GM23338 (cell line): ENCODE measurements at regions not wholly inside any gene's neighbourhood (a gene's known extent, or its start where the extent isn't known, plus 50 kb on each side); places are given as distances from the start of the nearest gene placed in this dataset.

Experiments
- ATAC-seq: fragments of 200-7000 bp; cut with Tn5 transposase; 3 replicates; pipeline ENCODE4 v1.9.1; 2020
- DNase-seq: peaks from one replicate; pipeline ENCODE4 v3.0.0-alpha.2; 2015; ENCODE audit warnings: low spot score
- H2AFZ ChIP-seq: fragments of 200-600 bp; sonication (generic); 2 replicates; pipeline ENCODE4 v1.8.0; 2016; ENCODE audit warnings: antibody characterized with exemption, mild to moderate bottlenecking, moderate library complexity
- H3F3A ChIP-seq: fragments of 200-600 bp; sonication (generic); replicated peaks from 2 replicates; pipeline ENCODE4 v1.8.0; 2017; ENCODE audit warnings: antibody characterized with exemption, mixed run types, low read depth
- H3K27ac ChIP-seq: fragments of 200-600 bp; sonication (generic); 2 replicates; pipeline ENCODE4 v1.6.1; 2016; ENCODE audit warnings: low read depth
- H3K27me3 ChIP-seq: fragments of 200-600 bp; sonication (generic); 2 replicates; pipeline ENCODE4 v1.8.0; 2016; ENCODE audit warnings: mild to moderate bottlenecking, mixed run types, moderate library complexity; ENCODE audit not compliant: insufficient read depth
- H3K36me3 ChIP-seq: fragments of 200-600 bp; sonication (generic); 2 replicates; pipeline ENCODE4 v1.8.0; 2016; ENCODE audit warnings: mild to moderate bottlenecking; ENCODE audit not compliant: insufficient read depth
- H3K4me1 ChIP-seq: fragments of 200-600 bp; sonication (generic); 2 replicates; pipeline ENCODE4 v1.8.0; 2016; ENCODE audit warnings: mild to moderate bottlenecking, moderate library complexity; ENCODE audit not compliant: insufficient read depth
- H3K4me2 ChIP-seq: fragments of 200-600 bp; sonication (generic); 2 replicates; pipeline ENCODE4 v1.7.1; 2017; ENCODE audit warnings: mixed run types
- H3K4me3 ChIP-seq: fragments of 200-600 bp; sonication (generic); 2 replicates; pipeline ENCODE4 v1.6.1; 2016; ENCODE audit warnings: mixed run types
- H3K79me2 ChIP-seq: fragments of 200-600 bp; sonication (generic); replicated peaks from 2 replicates; pipeline ENCODE4 v1.8.0; 2017; ENCODE audit warnings: mild to moderate bottlenecking; ENCODE audit not compliant: insufficient read depth
- H3K9me2 ChIP-seq: fragments of 200-600 bp; sonication (generic); 2 replicates; pipeline ENCODE4 v1.8.0; 2017; ENCODE audit not compliant: insufficient read depth
- H4K20me1 ChIP-seq: fragments of 200-600 bp; sonication (generic); replicated peaks from 2 replicates; pipeline ENCODE4 v1.8.0; 2017; ENCODE audit warnings: mild to moderate bottlenecking; ENCODE audit not compliant: insufficient read depth
- H3K27ac Mint-ChIP-seq: 2 replicates; pipeline ENCODE4 v1.8.0; 2020; ENCODE audit warnings: inconsistent platforms, mild to moderate bottlenecking, moderate library complexity, mixed read lengths
- H3K27me3 Mint-ChIP-seq: 3 replicates; pipeline ENCODE4 v1.8.0; 2022; ENCODE audit warnings: low read depth, mild to moderate bottlenecking, moderate library complexity, mixed read lengths, inconsistent platforms; ENCODE audit not compliant: insufficient read depth, poor library complexity
- H3K36me3 Mint-ChIP-seq: 3 replicates; pipeline ENCODE4 v1.8.0; 2021; ENCODE audit warnings: low read depth, mild to moderate bottlenecking, inconsistent platforms, moderate library complexity, mixed read lengths
- H3K4me1 Mint-ChIP-seq: 3 replicates; pipeline ENCODE4 v1.8.0; 2020; ENCODE audit warnings: mild to moderate bottlenecking, inconsistent platforms, mixed read lengths
- H3K4me3 Mint-ChIP-seq: 3 replicates; pipeline ENCODE4 v1.8.0; 2021; ENCODE audit warnings: moderate library complexity, mild to moderate bottlenecking, inconsistent platforms, mixed read lengths
- H3K9me3 Mint-ChIP-seq: 3 replicates; pipeline ENCODE4 v1.8.0; 2020; ENCODE audit warnings: moderate library complexity, mild to moderate bottlenecking, inconsistent platforms, mixed read lengths
- CREB1 ChIP-seq: fragments of 250-450 bp; sonication (Bioruptor Pico); IDR thresholded peaks from 2 replicates; pipeline ENCODE4 v1.5.0; 2020; ENCODE audit warnings: low read depth, mild to moderate bottlenecking, moderate library complexity
- CTCF ChIP-seq, 2 experiments: fragments of 200-600 bp in 1 of 2; sonication (generic) in 1 of 2; conservative IDR thresholded peaks; 2 replicates each; pipeline versions ENCODE4 v1.5.1 to v1.6.1; 2016 to 2017; ENCODE audit warnings: antibody characterized with exemption in 2 of 2, low read depth in 2 of 2, mild to moderate bottlenecking in 2 of 2, moderate library complexity in 1 of 2
- EZH2 ChIP-seq: fragments of 200-600 bp; sonication (generic); IDR thresholded peaks from one replicate; pipeline ENCODE4 v1.8.0; 2017; ENCODE audit warnings: antibody characterized with exemption, mild to moderate bottlenecking, low read depth; ENCODE audit not compliant: unreplicated experiment
- JUNB ChIP-seq: IDR thresholded peaks from one replicate; pipeline ENCODE4 v1.6.1; 2016; ENCODE audit warnings: antibody characterized with exemption; ENCODE audit not compliant: unreplicated experiment
- NANOG ChIP-seq: IDR thresholded peaks from 2 replicates; pipeline ENCODE4 v1.6.1; 2016; ENCODE audit warnings: antibody characterized with exemption, borderline replicate concordance
- POLR2AphosphoS5 ChIP-seq: IDR thresholded peaks from 2 replicates; pipeline ENCODE4 v1.6.1; 2016; ENCODE audit warnings: antibody characterized with exemption, low read depth
- STAT1 ChIP-seq: IDR thresholded peaks from one replicate; pipeline ENCODE4 v1.6.1; 2016; ENCODE audit warnings: antibody characterized with exemption; ENCODE audit not compliant: unreplicated experiment
- ZNF114 ChIP-seq: fragments of 250-450 bp; sonication (Bioruptor Pico); IDR thresholded peaks from 2 replicates; pipeline ENCODE4 v1.5.0; 2020; ENCODE audit warnings: mild to moderate bottlenecking, moderate library complexity
- ZNF331 ChIP-seq: fragments of 250-450 bp; sonication (Bioruptor Pico); IDR thresholded peaks from 2 replicates; pipeline ENCODE4 v1.5.0; 2020; ENCODE audit warnings: low read depth, mild to moderate bottlenecking, moderate library complexity
- TF ChIP-seq, protein P1 (sequence below): IDR thresholded peaks from one replicate; pipeline ENCODE4 v1.6.1; 2018; ENCODE audit warnings: antibody characterized with exemption; ENCODE audit not compliant: unreplicated experiment
- TF ChIP-seq, protein P2 (sequence below): IDR thresholded peaks from 2 replicates; pipeline ENCODE4 v1.6.1; 2016; ENCODE audit warnings: antibody characterized with exemption

- ATAC-seq (no peak), DNase-seq (no peak)
- Mint-ChIP-seq H3K4me1 (peaks cover 11% of the 10 kb centered on the region), H3K27me3 (no peaks in the 10 kb centered on the region), H3K4me3 (no peak overlapping the region), H3K36me3 (no peaks in the 10 kb centered on the region), H3K27ac (no peak overlapping the region), H3K9me3 (no peaks in the 10 kb centered on the region; the same call in 2 of the 3 replicates)
- Histone ChIP-seq H3K9me2 (no peaks in the 10 kb centered on the region), H4K20me1 (no peaks in the 10 kb centered on the region), H2AFZ (no peak overlapping the region), H3K4me1 (no peaks in the 10 kb centered on the region), H3F3A (no peaks in the 10 kb centered on the region), H3K27me3 (no peaks in the 10 kb centered on the region), H3K27ac (no peak overlapping the region), H3K79me2 (no peaks in the 10 kb centered on the region), H3K4me3 (no peak overlapping the region), H3K36me3 (no peaks in the 10 kb centered on the region), H3K4me2 (no peak overlapping the region)
- TF ChIP-seq ZNF114 (CRISPR knock-in tag) (no peak), STAT1 (no peak), ZNF331 (CRISPR knock-in tag) (no peak), POLR2AphosphoS5 (no peak), CREB1 (no peak), NANOG (no peak), JUNB (no peak), EZH2 (no peak), CTCF (conservative IDR thresholded peaks at IDR 0.05; ENCODE audit: low read depth in 2 of 2) (no peak)
- TF ChIP-seq, protein P1, sequence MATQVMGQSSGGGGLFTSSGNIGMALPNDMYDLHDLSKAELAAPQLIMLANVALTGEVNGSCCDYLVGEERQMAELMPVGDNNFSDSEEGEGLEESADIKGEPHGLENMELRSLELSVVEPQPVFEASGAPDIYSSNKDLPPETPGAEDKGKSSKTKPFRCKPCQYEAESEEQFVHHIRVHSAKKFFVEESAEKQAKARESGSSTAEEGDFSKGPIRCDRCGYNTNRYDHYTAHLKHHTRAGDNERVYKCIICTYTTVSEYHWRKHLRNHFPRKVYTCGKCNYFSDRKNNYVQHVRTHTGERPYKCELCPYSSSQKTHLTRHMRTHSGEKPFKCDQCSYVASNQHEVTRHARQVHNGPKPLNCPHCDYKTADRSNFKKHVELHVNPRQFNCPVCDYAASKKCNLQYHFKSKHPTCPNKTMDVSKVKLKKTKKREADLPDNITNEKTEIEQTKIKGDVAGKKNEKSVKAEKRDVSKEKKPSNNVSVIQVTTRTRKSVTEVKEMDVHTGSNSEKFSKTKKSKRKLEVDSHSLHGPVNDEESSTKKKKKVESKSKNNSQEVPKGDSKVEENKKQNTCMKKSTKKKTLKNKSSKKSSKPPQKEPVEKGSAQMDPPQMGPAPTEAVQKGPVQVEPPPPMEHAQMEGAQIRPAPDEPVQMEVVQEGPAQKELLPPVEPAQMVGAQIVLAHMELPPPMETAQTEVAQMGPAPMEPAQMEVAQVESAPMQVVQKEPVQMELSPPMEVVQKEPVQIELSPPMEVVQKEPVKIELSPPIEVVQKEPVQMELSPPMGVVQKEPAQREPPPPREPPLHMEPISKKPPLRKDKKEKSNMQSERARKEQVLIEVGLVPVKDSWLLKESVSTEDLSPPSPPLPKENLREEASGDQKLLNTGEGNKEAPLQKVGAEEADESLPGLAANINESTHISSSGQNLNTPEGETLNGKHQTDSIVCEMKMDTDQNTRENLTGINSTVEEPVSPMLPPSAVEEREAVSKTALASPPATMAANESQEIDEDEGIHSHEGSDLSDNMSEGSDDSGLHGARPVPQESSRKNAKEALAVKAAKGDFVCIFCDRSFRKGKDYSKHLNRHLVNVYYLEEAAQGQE = no peak
- TF ChIP-seq, protein P2, sequence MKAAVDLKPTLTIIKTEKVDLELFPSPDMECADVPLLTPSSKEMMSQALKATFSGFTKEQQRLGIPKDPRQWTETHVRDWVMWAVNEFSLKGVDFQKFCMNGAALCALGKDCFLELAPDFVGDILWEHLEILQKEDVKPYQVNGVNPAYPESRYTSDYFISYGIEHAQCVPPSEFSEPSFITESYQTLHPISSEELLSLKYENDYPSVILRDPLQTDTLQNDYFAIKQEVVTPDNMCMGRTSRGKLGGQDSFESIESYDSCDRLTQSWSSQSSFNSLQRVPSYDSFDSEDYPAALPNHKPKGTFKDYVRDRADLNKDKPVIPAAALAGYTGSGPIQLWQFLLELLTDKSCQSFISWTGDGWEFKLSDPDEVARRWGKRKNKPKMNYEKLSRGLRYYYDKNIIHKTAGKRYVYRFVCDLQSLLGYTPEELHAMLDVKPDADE = no peak
Measured at GRCh38 chr3:190738636-190739155, 123.8 kb downstream of the GMNC start.
